ENCODE measurements at regions not wholly inside any gene's neighbourhood (a gene's known extent, or its start where the extent isn't known, plus 50 kb on each side); places are given as distances from the start of the nearest gene placed in this dataset.

- no peak for TF ChIP-seq EZH2 (IDR thresholded peaks at IDR 0.05; ENCODE audit: borderline replicate concordance)
- TF ChIP-seq, protein P1, sequence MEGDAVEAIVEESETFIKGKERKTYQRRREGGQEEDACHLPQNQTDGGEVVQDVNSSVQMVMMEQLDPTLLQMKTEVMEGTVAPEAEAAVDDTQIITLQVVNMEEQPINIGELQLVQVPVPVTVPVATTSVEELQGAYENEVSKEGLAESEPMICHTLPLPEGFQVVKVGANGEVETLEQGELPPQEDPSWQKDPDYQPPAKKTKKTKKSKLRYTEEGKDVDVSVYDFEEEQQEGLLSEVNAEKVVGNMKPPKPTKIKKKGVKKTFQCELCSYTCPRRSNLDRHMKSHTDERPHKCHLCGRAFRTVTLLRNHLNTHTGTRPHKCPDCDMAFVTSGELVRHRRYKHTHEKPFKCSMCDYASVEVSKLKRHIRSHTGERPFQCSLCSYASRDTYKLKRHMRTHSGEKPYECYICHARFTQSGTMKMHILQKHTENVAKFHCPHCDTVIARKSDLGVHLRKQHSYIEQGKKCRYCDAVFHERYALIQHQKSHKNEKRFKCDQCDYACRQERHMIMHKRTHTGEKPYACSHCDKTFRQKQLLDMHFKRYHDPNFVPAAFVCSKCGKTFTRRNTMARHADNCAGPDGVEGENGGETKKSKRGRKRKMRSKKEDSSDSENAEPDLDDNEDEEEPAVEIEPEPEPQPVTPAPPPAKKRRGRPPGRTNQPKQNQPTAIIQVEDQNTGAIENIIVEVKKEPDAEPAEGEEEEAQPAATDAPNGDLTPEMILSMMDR (IDR thresholded peaks at IDR 0.05; ENCODE audit: poor library complexity), result no peak
These were observed 187.7 kb downstream of the CHRM3 start for GRCh38 chr1:239574112-239574511.

Data from hepatocyte (in vitro differentiated cells).